ENCODE measurements at regions not wholly inside any gene's neighbourhood (a gene's known extent, or its start where the extent isn't known, plus 50 kb on each side); places are given as distances from the start of the nearest gene placed in this dataset.

- TF ChIP-seq CTCF (conservative IDR thresholded peaks at IDR 0.05 in 1 of 2, IDR thresholded peaks at IDR 0.05 in 1 of 2; ENCODE audit: low read depth in 1 of 2, low read length in 2 of 2) (no peak), EZH2 (IDR thresholded peaks at IDR 0.05; ENCODE audit: low read length, missing control alignments) (no peak)
Observed at GRCh38 chr18:14969500-14969899, 221.5 kb downstream of the ANKRD30B start.

Measured in fibroblast of lung (primary cell).